Neural progenitor cell (in vitro differentiated cells): ENCODE measurements at regions not wholly inside any gene's neighbourhood (a gene's known extent, or its start where the extent isn't known, plus 50 kb on each side); places are given as distances from the start of the nearest gene placed in this dataset.
"Not testable (repeated sequence)": the region's sequence is repeated elsewhere in the genome, so short reads cannot be mapped to it uniquely, and the experiment has no call there.

Source experiments
- DNase-seq: peaks from one replicate; pipeline ENCODE4 v3.0.0-alpha.2; 2016; ENCODE audit warnings: low spot score
- H2AFZ ChIP-seq: fragments of 200-600 bp; sonication (generic); replicated peaks from 2 replicates; pipeline ENCODE4 v1.6.1; 2016; ENCODE audit warnings: antibody characterized with exemption
- H3F3A ChIP-seq: fragments of 200-600 bp; sonication (generic); 2 replicates; pipeline ENCODE4 v1.6.1; 2016; ENCODE audit warnings: antibody characterized with exemption, low read depth
- H3K27ac ChIP-seq: fragments of 200-600 bp; sonication (generic); 2 replicates; pipeline ENCODE4 v1.5.1; 2016; ENCODE audit warnings: mild to moderate bottlenecking
- H3K27me3 ChIP-seq: fragments of 200-600 bp; sonication (generic); 2 replicates; pipeline ENCODE4 v1.6.1; 2016; ENCODE audit warnings: mild to moderate bottlenecking, moderate library complexity
- H3K36me3 ChIP-seq: fragments of 200-600 bp; sonication (generic); 2 replicates; pipeline ENCODE4 v1.5.1; 2016
- H3K4me1 ChIP-seq: fragments of 200-600 bp; sonication (generic); 2 replicates; pipeline ENCODE4 v1.6.1; 2016; ENCODE audit warnings: mixed run types
- H3K4me2 ChIP-seq: fragments of 200-600 bp; sonication (generic); 2 replicates; pipeline ENCODE4 v1.6.1; 2016
- H3K4me3 ChIP-seq: fragments of 200-600 bp; sonication (generic); 2 replicates; pipeline ENCODE4 v1.5.1; 2016
- H3K79me2 ChIP-seq: fragments of 200-600 bp; sonication (generic); 2 replicates; pipeline ENCODE4 v1.6.1; 2016; ENCODE audit warnings: low read depth
- H3K9ac ChIP-seq: fragments of 200-600 bp; sonication (generic); 2 replicates; pipeline ENCODE4 v1.6.1; 2016
- H3K9me3 ChIP-seq: fragments of 200-600 bp; sonication (generic); 2 replicates; pipeline ENCODE4 v1.5.1; 2016; ENCODE audit warnings: low read depth
- H4K20me1 ChIP-seq: fragments of 200-600 bp; sonication (generic); 2 replicates; pipeline ENCODE4 v1.6.1; 2016; ENCODE audit warnings: low read depth
- H3K27ac Mint-ChIP-seq: 3 replicates; pipeline ENCODE4 v1.8.0; 2021; ENCODE audit warnings: mixed read lengths
- H3K27me3 Mint-ChIP-seq: 2 replicates; pipeline ENCODE4 v1.8.0; 2022; ENCODE audit warnings: low read depth, mild to moderate bottlenecking, inconsistent platforms, moderate library complexity, mixed read lengths; ENCODE audit not compliant: insufficient read depth
- H3K36me3 Mint-ChIP-seq: 3 replicates; pipeline ENCODE4 v1.8.0; 2021; ENCODE audit warnings: mixed read lengths
- H3K4me1 Mint-ChIP-seq: 3 replicates; pipeline ENCODE4 v1.8.0; 2021; ENCODE audit warnings: mixed read lengths
- H3K4me3 Mint-ChIP-seq: 3 replicates; pipeline ENCODE4 v1.8.0; 2021; ENCODE audit warnings: mild to moderate bottlenecking, moderate library complexity, mixed read lengths
- H3K9me3 Mint-ChIP-seq: 3 replicates; pipeline ENCODE4 v1.8.0; 2020; ENCODE audit warnings: mixed read lengths
- EZH2 ChIP-seq: fragments of 200-600 bp; sonication (generic); IDR thresholded peaks from 2 replicates; pipeline ENCODE4 v1.6.1; 2017; ENCODE audit warnings: antibody characterized with exemption, mild to moderate bottlenecking, moderate library complexity
- EZH2phosphoT487 ChIP-seq: fragments of 200-600 bp; sonication (generic); IDR thresholded peaks from 2 replicates; pipeline ENCODE4 v1.6.1; 2017; ENCODE audit warnings: antibody characterized with exemption
- TF ChIP-seq, protein P1 (sequence below): fragments of 200-600 bp; sonication (generic); IDR thresholded peaks from 2 replicates; pipeline ENCODE4 v1.5.1; 2017; ENCODE audit warnings: antibody characterized with exemption, mild to moderate bottlenecking

DNA sequence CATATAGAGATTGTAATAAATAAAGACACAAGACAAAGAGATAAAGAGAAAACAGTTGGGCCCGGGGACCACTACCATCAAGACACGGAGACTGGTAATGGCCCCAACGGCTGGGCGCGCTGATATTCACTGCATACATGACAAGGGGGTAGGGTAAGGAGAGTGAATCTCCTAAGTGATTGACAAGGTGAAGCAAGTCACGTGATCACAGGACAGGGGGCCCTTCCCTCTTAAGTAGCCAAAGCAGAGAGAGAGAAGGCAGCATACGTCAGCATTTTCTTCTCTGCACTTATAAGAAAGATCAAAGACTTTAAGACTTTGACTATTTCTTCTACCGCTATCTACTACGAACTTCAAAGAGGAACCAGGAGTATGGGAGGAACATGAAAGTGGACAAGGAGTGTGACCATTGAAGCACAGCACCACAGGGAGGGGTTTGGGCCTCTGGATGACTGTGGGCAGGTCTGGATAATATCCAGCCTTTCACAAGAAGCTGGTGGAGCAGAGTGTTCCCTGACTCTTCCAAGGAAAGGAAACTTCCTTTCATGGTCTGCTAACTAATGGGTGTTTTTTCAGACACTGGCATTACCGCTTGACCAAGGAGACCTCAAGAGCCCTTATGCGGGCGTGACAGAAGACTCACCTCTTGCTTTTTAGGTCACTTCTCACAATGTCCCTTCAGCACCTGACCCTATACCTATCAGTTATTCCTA lies 75.6 kb downstream of the MRPL39 start:
- not testable (repeated sequence) for H3K4me3 Mint-ChIP-seq, H4K20me1 ChIP-seq, H3K27me3 Mint-ChIP-seq, H3K9me3 ChIP-seq, H3F3A ChIP-seq, H3K9ac ChIP-seq, H2AFZ ChIP-seq, H3K4me1 ChIP-seq, H3K27ac Mint-ChIP-seq, H3K36me3 Mint-ChIP-seq, H3K4me3 ChIP-seq, H3K36me3 ChIP-seq, H3K4me2 ChIP-seq, H3K27ac ChIP-seq, H3K27me3 ChIP-seq, H3K4me1 Mint-ChIP-seq, DNase-seq, H3K79me2 ChIP-seq, H3K9me3 Mint-ChIP-seq

DNA sequence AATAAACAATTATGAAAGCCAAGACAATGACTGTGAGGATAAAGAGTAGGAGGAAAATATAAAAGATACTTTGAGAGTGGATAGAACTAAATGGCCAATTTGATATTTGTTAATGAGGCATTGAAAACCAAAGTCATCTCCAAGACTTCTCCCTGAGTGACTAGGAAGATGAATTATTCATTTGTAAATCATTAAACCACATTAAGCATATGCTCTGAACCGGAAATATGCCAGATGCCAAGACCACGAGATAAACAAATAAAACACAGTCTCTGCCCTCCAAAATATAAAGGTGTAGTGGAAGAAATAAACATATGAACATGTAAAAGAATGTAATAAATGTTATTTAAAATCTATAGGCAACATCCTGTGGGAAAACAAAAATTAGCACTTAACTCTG lies 78.8 kb downstream of the MRPL39 start:
- no peaks in the 10 kb centered on the region for H3K27me3 Mint-ChIP-seq
- H3K9ac ChIP-seq: no peak overlapping the region
- no peaks in the 10 kb centered on the region for H3K36me3 Mint-ChIP-seq
- peaks cover 6% of the 10 kb centered on the region for H3K9me3 Mint-ChIP-seq
- H3K36me3 ChIP-seq: no peaks in the 10 kb centered on the region
- H4K20me1 ChIP-seq: no peaks in the 10 kb centered on the region
- H3K27ac Mint-ChIP-seq: no peak overlapping the region
- no peak for DNase-seq
- no peak overlapping the region for H3K27ac ChIP-seq
- no peak overlapping the region for H3K4me3 ChIP-seq
- H3K4me2 ChIP-seq: no peak overlapping the region
- H3K4me3 Mint-ChIP-seq: no peak overlapping the region
- no peaks in the 10 kb centered on the region for H3K4me1 ChIP-seq
- no peaks in the 10 kb centered on the region for H3F3A ChIP-seq
- no peaks in the 10 kb centered on the region for H3K9me3 ChIP-seq
- no peaks in the 10 kb centered on the region for H3K4me1 Mint-ChIP-seq
- no peak overlapping the region for H2AFZ ChIP-seq
- TF ChIP-seq EZH2: no peak
- TF ChIP-seq, protein P1, sequence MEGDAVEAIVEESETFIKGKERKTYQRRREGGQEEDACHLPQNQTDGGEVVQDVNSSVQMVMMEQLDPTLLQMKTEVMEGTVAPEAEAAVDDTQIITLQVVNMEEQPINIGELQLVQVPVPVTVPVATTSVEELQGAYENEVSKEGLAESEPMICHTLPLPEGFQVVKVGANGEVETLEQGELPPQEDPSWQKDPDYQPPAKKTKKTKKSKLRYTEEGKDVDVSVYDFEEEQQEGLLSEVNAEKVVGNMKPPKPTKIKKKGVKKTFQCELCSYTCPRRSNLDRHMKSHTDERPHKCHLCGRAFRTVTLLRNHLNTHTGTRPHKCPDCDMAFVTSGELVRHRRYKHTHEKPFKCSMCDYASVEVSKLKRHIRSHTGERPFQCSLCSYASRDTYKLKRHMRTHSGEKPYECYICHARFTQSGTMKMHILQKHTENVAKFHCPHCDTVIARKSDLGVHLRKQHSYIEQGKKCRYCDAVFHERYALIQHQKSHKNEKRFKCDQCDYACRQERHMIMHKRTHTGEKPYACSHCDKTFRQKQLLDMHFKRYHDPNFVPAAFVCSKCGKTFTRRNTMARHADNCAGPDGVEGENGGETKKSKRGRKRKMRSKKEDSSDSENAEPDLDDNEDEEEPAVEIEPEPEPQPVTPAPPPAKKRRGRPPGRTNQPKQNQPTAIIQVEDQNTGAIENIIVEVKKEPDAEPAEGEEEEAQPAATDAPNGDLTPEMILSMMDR: no peak
- no peak for TF ChIP-seq EZH2phosphoT487
- H3K79me2 ChIP-seq: no peaks in the 10 kb centered on the region
- H3K27me3 ChIP-seq: no peaks in the 10 kb centered on the region

DNA sequence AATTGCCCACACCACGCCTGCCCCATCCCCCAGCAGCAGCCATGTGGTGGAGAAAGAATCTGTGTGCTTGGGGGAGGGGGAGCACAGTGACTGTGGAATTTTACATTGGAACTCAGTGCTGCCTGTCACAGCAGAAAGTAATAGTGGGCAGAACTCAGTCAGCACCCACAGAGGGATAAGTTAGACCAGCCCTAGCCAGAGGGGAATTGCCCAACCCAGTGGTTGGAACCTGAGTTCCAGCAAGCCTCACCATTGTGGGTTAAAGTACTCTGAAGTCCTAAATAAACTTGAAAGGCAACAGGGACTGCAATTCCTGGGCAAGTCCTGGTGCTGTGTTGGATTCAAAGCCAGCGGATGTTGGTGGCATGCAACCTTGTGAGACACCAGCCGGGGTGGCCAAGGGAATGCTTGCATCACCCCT lies 88.8 kb downstream of the MRPL39 start:
- Histone ChIP-seq H3K27me3 (no peaks in the 10 kb centered on the region), H4K20me1 (no peaks in the 10 kb centered on the region), H2AFZ (peak overlapping the region; percentile 73), H3K4me3 (no peak overlapping the region), H3K27ac (no peak overlapping the region), H3K4me2 (no peak overlapping the region), H3K9me3 (peaks cover 5% of the 10 kb centered on the region), H3F3A (no peaks in the 10 kb centered on the region), H3K4me1 (peaks cover 7% of the 10 kb centered on the region), H3K79me2 (no peaks in the 10 kb centered on the region), H3K36me3 (no peaks in the 10 kb centered on the region), H3K9ac (no peak overlapping the region)
- Mint-ChIP-seq H3K4me3 (no peak overlapping the region), H3K9me3 (no peaks in the 10 kb centered on the region), H3K36me3 (peaks cover 2% of the 10 kb centered on the region), H3K4me1 (peaks cover 12% of the 10 kb centered on the region), H3K27me3 (no peaks in the 10 kb centered on the region), H3K27ac (no peak overlapping the region)
- DNase-seq: peak; percentile 5
- no peak for TF ChIP-seq EZH2phosphoT487
- TF ChIP-seq EZH2: no peak
- TF ChIP-seq, protein P1: no peak
